ENCODE measurements at regions not wholly inside any gene's neighbourhood (a gene's known extent, or its start where the extent isn't known, plus 50 kb on each side); places are given as distances from the start of the nearest gene placed in this dataset.

DNA sequence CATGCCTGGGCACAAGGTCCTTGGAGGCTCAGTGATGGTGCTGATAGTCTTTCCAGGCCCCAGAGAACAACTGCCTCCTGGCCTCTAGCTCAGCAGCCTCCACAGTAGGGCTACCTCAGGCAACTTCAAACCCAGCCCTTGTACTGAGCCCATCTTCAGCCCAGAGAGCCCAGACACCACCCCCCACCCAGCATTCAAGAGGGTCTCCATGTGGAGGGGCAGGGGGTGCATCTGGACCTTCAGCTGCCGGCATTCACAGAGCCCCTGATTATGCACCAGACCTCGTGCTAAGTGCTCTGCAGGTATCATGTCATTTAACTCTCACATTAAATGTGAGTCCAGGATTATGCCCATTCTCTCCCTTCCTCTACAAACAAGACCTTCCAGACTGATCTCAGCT, 197.0 kb upstream of the ZC3H12A start:
- Mint-ChIP-seq H3K9me3 (ENCODE audit: unreplicated experiment) (peaks cover 3% of the 10 kb centered on the region), H3K4me3 (ENCODE audit: unreplicated experiment) (no peak overlapping the region), H3K27ac (ENCODE audit: unreplicated experiment) (no peak overlapping the region), H3K27me3 (ENCODE audit: unreplicated experiment) (peaks cover 4% of the 10 kb centered on the region), H3K4me1 (ENCODE audit: low read depth, unreplicated experiment) (peaks cover 2% of the 10 kb centered on the region), H3K36me3 (ENCODE audit: unreplicated experiment) (peaks cover 12% of the 10 kb centered on the region)
- TF ChIP-seq, protein P1, sequence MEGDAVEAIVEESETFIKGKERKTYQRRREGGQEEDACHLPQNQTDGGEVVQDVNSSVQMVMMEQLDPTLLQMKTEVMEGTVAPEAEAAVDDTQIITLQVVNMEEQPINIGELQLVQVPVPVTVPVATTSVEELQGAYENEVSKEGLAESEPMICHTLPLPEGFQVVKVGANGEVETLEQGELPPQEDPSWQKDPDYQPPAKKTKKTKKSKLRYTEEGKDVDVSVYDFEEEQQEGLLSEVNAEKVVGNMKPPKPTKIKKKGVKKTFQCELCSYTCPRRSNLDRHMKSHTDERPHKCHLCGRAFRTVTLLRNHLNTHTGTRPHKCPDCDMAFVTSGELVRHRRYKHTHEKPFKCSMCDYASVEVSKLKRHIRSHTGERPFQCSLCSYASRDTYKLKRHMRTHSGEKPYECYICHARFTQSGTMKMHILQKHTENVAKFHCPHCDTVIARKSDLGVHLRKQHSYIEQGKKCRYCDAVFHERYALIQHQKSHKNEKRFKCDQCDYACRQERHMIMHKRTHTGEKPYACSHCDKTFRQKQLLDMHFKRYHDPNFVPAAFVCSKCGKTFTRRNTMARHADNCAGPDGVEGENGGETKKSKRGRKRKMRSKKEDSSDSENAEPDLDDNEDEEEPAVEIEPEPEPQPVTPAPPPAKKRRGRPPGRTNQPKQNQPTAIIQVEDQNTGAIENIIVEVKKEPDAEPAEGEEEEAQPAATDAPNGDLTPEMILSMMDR (IDR thresholded peaks at IDR 0.05; ENCODE audit: partially characterized antibody, unreplicated experiment), result no peak
- DNase-seq, result no peak

DNA sequence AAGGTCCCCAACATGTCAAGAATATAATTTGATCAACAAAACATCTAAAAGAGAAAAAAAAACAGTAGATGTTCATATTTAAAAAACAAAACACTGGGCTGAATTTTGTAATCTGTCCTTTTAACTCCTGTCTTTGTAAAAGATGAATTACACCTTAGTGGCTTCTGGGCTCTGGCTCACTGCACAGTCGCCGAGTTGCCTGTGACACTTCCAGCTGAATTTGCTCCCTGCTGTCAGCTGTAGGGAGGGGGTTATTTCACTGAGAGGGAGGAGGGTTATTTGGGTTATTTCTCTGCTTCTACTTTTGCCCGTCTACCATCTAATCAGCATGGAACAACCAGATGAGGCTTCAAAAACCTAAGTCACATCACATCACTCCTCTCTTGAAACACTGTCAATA, 193.0 kb upstream of the ZC3H12A start:
- H3K36me3 Mint-ChIP-seq (ENCODE audit: unreplicated experiment), result peaks cover 12% of the 10 kb centered on the region
- no peak overlapping the region for H3K4me3 Mint-ChIP-seq (ENCODE audit: unreplicated experiment)
- no peak overlapping the region for H3K27ac Mint-ChIP-seq (ENCODE audit: unreplicated experiment)
- H3K4me1 Mint-ChIP-seq (ENCODE audit: low read depth, unreplicated experiment), result peaks cover 6% of the 10 kb centered on the region
- TF ChIP-seq, protein P1 (IDR thresholded peaks at IDR 0.05; ENCODE audit: partially characterized antibody, unreplicated experiment), result no peak
- DNase-seq, result no peak
- H3K27me3 Mint-ChIP-seq (ENCODE audit: unreplicated experiment), result peaks cover 4% of the 10 kb centered on the region
- H3K9me3 Mint-ChIP-seq (ENCODE audit: unreplicated experiment), result peaks cover 5% of the 10 kb centered on the region

GRCh38 chr1:37282764-37283163, 191.6 kb upstream of the ZC3H12A start:
- TF ChIP-seq, protein P1 (IDR thresholded peaks at IDR 0.05; ENCODE audit: partially characterized antibody, unreplicated experiment), result no peak
- Mint-ChIP-seq H3K9me3 (ENCODE audit: unreplicated experiment) (peaks cover 5% of the 10 kb centered on the region), H3K4me1 (ENCODE audit: low read depth, unreplicated experiment) (peaks cover 6% of the 10 kb centered on the region)

DNA sequence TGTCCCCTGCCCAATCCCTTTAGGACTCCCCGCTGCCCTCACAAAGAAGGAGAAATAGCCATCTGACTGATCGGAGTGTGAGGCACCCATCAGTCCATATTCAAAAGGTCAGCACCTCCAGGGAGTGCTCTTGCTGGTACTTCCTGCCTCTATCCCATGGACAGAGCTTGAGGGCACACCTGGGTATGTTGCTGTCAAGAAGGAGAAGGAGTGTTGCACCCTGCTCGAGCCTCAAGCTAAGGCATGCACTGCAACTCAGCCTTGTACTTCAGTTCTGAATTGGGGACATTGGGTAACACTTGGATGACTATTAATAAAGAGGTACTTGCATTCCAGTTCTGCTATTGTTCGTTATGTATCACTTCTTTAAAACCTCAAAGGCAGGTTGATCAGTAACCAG, 190.3 kb upstream of the ZC3H12A start:
- Mint-ChIP-seq H3K27ac (ENCODE audit: unreplicated experiment) (no peak overlapping the region), H3K4me1 (ENCODE audit: low read depth, unreplicated experiment) (peaks cover 6% of the 10 kb centered on the region), H3K4me3 (ENCODE audit: unreplicated experiment) (no peak overlapping the region), H3K36me3 (ENCODE audit: unreplicated experiment) (peaks cover 6% of the 10 kb centered on the region), H3K9me3 (ENCODE audit: unreplicated experiment) (peaks cover 5% of the 10 kb centered on the region), H3K27me3 (ENCODE audit: unreplicated experiment) (peaks cover 3% of the 10 kb centered on the region)
- no peak for DNase-seq
- TF ChIP-seq, protein P1 (IDR thresholded peaks at IDR 0.05; ENCODE audit: partially characterized antibody, unreplicated experiment), result no peak

More at GRCh38 chr1:37282764-37283163, 191.6 kb upstream of the ZC3H12A start:
- DNase-seq, result no peak
- Mint-ChIP-seq H3K4me3 (ENCODE audit: unreplicated experiment) (no peak overlapping the region), H3K27me3 (ENCODE audit: unreplicated experiment) (peaks cover 3% of the 10 kb centered on the region), H3K36me3 (ENCODE audit: unreplicated experiment) (peaks cover 12% of the 10 kb centered on the region), H3K27ac (ENCODE audit: unreplicated experiment) (no peak overlapping the region)

- Mint-ChIP-seq H3K4me3 (ENCODE audit: unreplicated experiment) (no peak overlapping the region), H3K9me3 (ENCODE audit: unreplicated experiment) (peaks cover 3% of the 10 kb centered on the region), H3K36me3 (ENCODE audit: unreplicated experiment) (no peaks in the 10 kb centered on the region), H3K4me1 (ENCODE audit: low read depth, unreplicated experiment) (peaks cover 6% of the 10 kb centered on the region), H3K27me3 (ENCODE audit: unreplicated experiment) (peaks cover 3% of the 10 kb centered on the region), H3K27ac (ENCODE audit: unreplicated experiment) (no peak overlapping the region)
- DNase-seq, result no peak
- TF ChIP-seq, protein P1 (IDR thresholded peaks at IDR 0.05; ENCODE audit: partially characterized antibody, unreplicated experiment), result no peak
These were observed 187.5 kb upstream of the ZC3H12A start for GRCh38 chr1:37286881-37287280.

All from glutamatergic neuron (in vitro differentiated cells).